SJSA1 (cell line): ENCODE measurements at regions not wholly inside any gene's neighbourhood (a gene's known extent, or its start where the extent isn't known, plus 50 kb on each side); places are given as distances from the start of the nearest gene placed in this dataset.

Experiments used
- DNase-seq, 2 experiments: peaks; one replicate each; pipeline ENCODE4 v3.0.0-alpha.2; 2015 to 2020; ENCODE audit warnings: low spot score in 2 of 2, low read depth in 1 of 2
- H3K27ac ChIP-seq: fragments of 250-450 bp; sonication (Bioruptor Pico); 2 replicates; pipeline ENCODE4 v1.5.1; 2020; ENCODE audit warnings: mild to moderate bottlenecking, moderate library complexity
- H3K27me3 ChIP-seq: fragments of 250-450 bp; sonication (Bioruptor Pico); replicated peaks from 2 replicates; pipeline ENCODE4 v1.5.1; 2020; ENCODE audit warnings: mild to moderate bottlenecking, moderate library complexity
- H3K36me3 ChIP-seq: fragments of 250-450 bp; sonication (Bioruptor Pico); 2 replicates; pipeline ENCODE4 v1.5.1; 2020; ENCODE audit warnings: mild to moderate bottlenecking
- H3K4me1 ChIP-seq: fragments of 250-450 bp; sonication (Bioruptor Pico); replicated peaks from 2 replicates; pipeline ENCODE4 v1.6.1; 2021; ENCODE audit warnings: mild to moderate bottlenecking
- H3K4me3 ChIP-seq: fragments of 250-450 bp; sonication (Bioruptor Pico); 2 replicates; pipeline ENCODE4 v1.5.1; 2020; ENCODE audit warnings: mild to moderate bottlenecking
- H3K9me3 ChIP-seq: fragments of 250-450 bp; sonication (Bioruptor Pico); replicated peaks from 2 replicates; pipeline ENCODE4 v1.5.1; 2020; ENCODE audit warnings: mild to moderate bottlenecking

- H3K36me3 ChIP-seq = no peaks in the 10 kb centered on the region
- H3K9me3 ChIP-seq = no peaks in the 10 kb centered on the region
- H3K4me1 ChIP-seq = no peaks in the 10 kb centered on the region
- H3K4me3 ChIP-seq = no peak overlapping the region
- no peak overlapping the region for H3K27ac ChIP-seq
- H3K27me3 ChIP-seq = no peaks in the 10 kb centered on the region
- no peak for DNase-seq
Measured at GRCh38 chr2:217179854-217180253, 320.0 kb upstream of the TNP1 start.

GRCh38 chr2:217178341-217178740, 318.5 kb upstream of the TNP1 start:
- no peak for DNase-seq
- Histone ChIP-seq H3K27me3 (no peaks in the 10 kb centered on the region), H3K36me3 (no peaks in the 10 kb centered on the region), H3K9me3 (no peaks in the 10 kb centered on the region), H3K27ac (no peak overlapping the region), H3K4me1 (no peaks in the 10 kb centered on the region), H3K4me3 (no peak overlapping the region)

- Histone ChIP-seq H3K4me3 (no peak overlapping the region), H3K36me3 (no peaks in the 10 kb centered on the region), H3K27ac (no peak overlapping the region), H3K27me3 (no peaks in the 10 kb centered on the region), H3K9me3 (no peaks in the 10 kb centered on the region), H3K4me1 (no peaks in the 10 kb centered on the region)
- DNase-seq = no peak
Measured at GRCh38 chr2:217177720-217178119, 317.9 kb upstream of the TNP1 start.

- no peaks in the 10 kb centered on the region for H3K27me3 ChIP-seq
- H3K36me3 ChIP-seq = no peaks in the 10 kb centered on the region
- H3K27ac ChIP-seq = no peak overlapping the region
- H3K4me3 ChIP-seq = no peak overlapping the region
- no peaks in the 10 kb centered on the region for H3K4me1 ChIP-seq
- DNase-seq = no peak
- H3K9me3 ChIP-seq = no peaks in the 10 kb centered on the region
Measured at GRCh38 chr2:217171874-217172273, 312.0 kb upstream of the TNP1 start.

GRCh38 chr2:217168496-217168895, 308.6 kb upstream of the TNP1 start:
- no peak for DNase-seq
- no peaks in the 10 kb centered on the region for H3K4me1 ChIP-seq
- H3K9me3 ChIP-seq = no peaks in the 10 kb centered on the region
- H3K4me3 ChIP-seq = no peak overlapping the region
- no peak overlapping the region for H3K27ac ChIP-seq
- no peaks in the 10 kb centered on the region for H3K27me3 ChIP-seq
- H3K36me3 ChIP-seq = no peaks in the 10 kb centered on the region

- Histone ChIP-seq H3K27me3 (no peaks in the 10 kb centered on the region), H3K36me3 (no peaks in the 10 kb centered on the region), H3K4me3 (no peak overlapping the region), H3K9me3 (no peaks in the 10 kb centered on the region), H3K27ac (no peak overlapping the region), H3K4me1 (peaks cover 5% of the 10 kb centered on the region)
- no peak for DNase-seq
Measured at GRCh38 chr2:217167531-217167930, 307.7 kb upstream of the TNP1 start.

GRCh38 chr2:217166241-217166850, 306.5 kb upstream of the TNP1 start:
- Histone ChIP-seq H3K27me3 (no peaks in the 10 kb centered on the region), H3K9me3 (no peaks in the 10 kb centered on the region), H3K4me1 (peaks cover 11% of the 10 kb centered on the region), H3K4me3 (no peak overlapping the region), H3K27ac (no peak overlapping the region), H3K36me3 (no peaks in the 10 kb centered on the region)
- peak in 1 of 2 experiments; percentile 46 for DNase-seq

- Histone ChIP-seq H3K36me3 (no peaks in the 10 kb centered on the region), H3K27me3 (no peaks in the 10 kb centered on the region), H3K4me1 (peaks cover 11% of the 10 kb centered on the region), H3K9me3 (no peaks in the 10 kb centered on the region), H3K27ac (no peak overlapping the region), H3K4me3 (no peak overlapping the region)
- DNase-seq = no peak
Measured at GRCh38 chr2:217165547-217165946, 305.7 kb upstream of the TNP1 start.

GRCh38 chr2:217163987-217164386, 304.1 kb upstream of the TNP1 start:
- no peak for DNase-seq
- no peaks in the 10 kb centered on the region for H3K9me3 ChIP-seq
- H3K27ac ChIP-seq = no peak overlapping the region
- H3K27me3 ChIP-seq = no peaks in the 10 kb centered on the region
- peaks cover 11% of the 10 kb centered on the region for H3K4me1 ChIP-seq
- H3K4me3 ChIP-seq = no peak overlapping the region
- no peaks in the 10 kb centered on the region for H3K36me3 ChIP-seq

- H3K27me3 ChIP-seq = no peaks in the 10 kb centered on the region
- H3K36me3 ChIP-seq = no peaks in the 10 kb centered on the region
- H3K4me3 ChIP-seq = no peak overlapping the region
- no peak overlapping the region for H3K27ac ChIP-seq
- H3K4me1 ChIP-seq = peaks cover 11% of the 10 kb centered on the region
- H3K9me3 ChIP-seq = no peaks in the 10 kb centered on the region
- DNase-seq = peak; percentile 81 to 88
Measured at GRCh38 chr2:217162533-217162932, 302.7 kb upstream of the TNP1 start.

GRCh38 chr2:217160978-217161973, 301.4 kb upstream of the TNP1 start:
- Histone ChIP-seq H3K27me3 (no peaks in the 10 kb centered on the region), H3K4me1 (peaks cover 11% of the 10 kb centered on the region), H3K9me3 (no peaks in the 10 kb centered on the region), H3K4me3 (no peak overlapping the region), H3K27ac (no peak overlapping the region), H3K36me3 (no peaks in the 10 kb centered on the region)
- no peak for DNase-seq

- Histone ChIP-seq H3K9me3 (no peaks in the 10 kb centered on the region), H3K4me3 (no peak overlapping the region), H3K36me3 (no peaks in the 10 kb centered on the region), H3K4me1 (peaks cover 11% of the 10 kb centered on the region), H3K27me3 (no peaks in the 10 kb centered on the region), H3K27ac (no peak overlapping the region)
- no peak for DNase-seq
Measured at GRCh38 chr2:217160103-217160743, 300.4 kb upstream of the TNP1 start.

GRCh38 chr2:217158928-217159327, 299.1 kb upstream of the TNP1 start:
- no peak overlapping the region for H3K4me3 ChIP-seq
- H3K36me3 ChIP-seq = no peaks in the 10 kb centered on the region
- H3K27ac ChIP-seq = no peak overlapping the region
- no peaks in the 10 kb centered on the region for H3K27me3 ChIP-seq
- peaks cover 11% of the 10 kb centered on the region for H3K4me1 ChIP-seq
- H3K9me3 ChIP-seq = no peaks in the 10 kb centered on the region
- no peak for DNase-seq

GRCh38 chr2:217157581-217157980, 297.7 kb upstream of the TNP1 start:
- no peak for DNase-seq
- Histone ChIP-seq H3K4me1 (peaks cover 7% of the 10 kb centered on the region), H3K27ac (no peak overlapping the region), H3K27me3 (no peaks in the 10 kb centered on the region), H3K36me3 (no peaks in the 10 kb centered on the region), H3K4me3 (no peak overlapping the region), H3K9me3 (no peaks in the 10 kb centered on the region)
